ENCODE measurements at regions not wholly inside any gene's neighbourhood (a gene's known extent, or its start where the extent isn't known, plus 50 kb on each side); places are given as distances from the start of the nearest gene placed in this dataset.

DNA sequence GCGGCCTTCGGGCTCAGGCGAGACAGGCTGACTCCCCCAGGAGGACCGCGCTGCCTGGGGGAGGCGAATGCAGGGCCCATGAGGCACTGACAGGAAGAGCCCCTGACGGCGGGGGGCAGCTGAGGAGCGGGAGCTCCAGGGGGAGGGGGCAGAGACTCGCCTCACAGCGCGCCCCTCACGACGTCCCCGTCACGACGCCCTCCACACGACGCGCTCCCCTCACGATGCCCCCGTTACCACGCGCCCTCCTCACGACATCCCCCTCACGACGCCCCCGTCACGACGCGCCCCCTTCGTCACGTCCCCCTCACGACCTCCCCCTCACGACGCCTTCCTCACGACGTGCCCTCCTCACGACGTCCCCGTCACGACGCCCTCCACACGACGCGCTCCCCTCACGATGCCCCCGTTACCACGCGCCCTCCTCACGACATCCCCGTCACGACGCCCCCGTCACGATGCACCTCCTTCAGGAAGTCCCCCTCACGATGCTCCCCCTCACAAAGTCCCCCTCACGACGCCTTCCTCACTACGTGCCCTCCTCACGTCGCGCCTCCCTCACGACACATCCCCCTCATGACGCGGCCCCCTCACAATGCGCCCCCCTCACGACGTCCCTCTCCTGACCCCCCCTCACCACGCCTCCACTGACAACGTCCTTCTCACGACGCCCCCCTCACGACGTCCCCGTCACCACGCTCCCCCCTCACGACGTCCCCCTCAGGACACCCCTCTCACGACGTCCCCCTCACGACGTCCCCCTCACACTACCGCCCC, 99.6 kb downstream of the ING1 start:
- in situ Hi-C loops (cut with HindIII; ENCODE audit: extremely low pct_ligation_motif_present, low pct_unique_long_range_greater_than_20kb): loop anchor here (10.0 to 25.0 kb wide), 2 partner anchors 128 to 601 kb away; no protein-coding TSS in a partner anchor
- no peaks in the 10 kb centered on the region for H3K9me3 ChIP-seq (ENCODE audit: low read length)
- ChIA-PET POLR2A (no interaction called here), CTCF (ENCODE audit: low intra/inter-chr PET ratio, low total read pairs) (no interaction called here)
- FAIRE-seq: no peak
- no peaks in the 10 kb centered on the region for H3K79me2 ChIP-seq (ENCODE audit: insufficient read depth, low read length)
- peaks cover 0 to 22% of the 10 kb centered on the region in 2 experiments; a peak in 2 of 5 replicates for H3K27me3 ChIP-seq (ENCODE audit: control insufficient read depth in 1 of 2, insufficient read depth in 2 of 2, low read length in 2 of 2)
- H2AFZ ChIP-seq (ENCODE audit: low read length): no peak overlapping the region
- DNase-seq (ENCODE audit: low spot score): no peak
- TF ChIP-seq HNRNPK (IDR thresholded peaks at IDR 0.05; ENCODE audit: low read depth, low read length, poor library complexity, severe bottlenecking) (peak; percentile 30), ZNF274 (CRISPR knock-in tag; IDR thresholded peaks at IDR 0.05) (no peak), ZFP1 (CRISPR knock-in tag; IDR thresholded peaks at IDR 0.05) (no peak), HNF4A (CRISPR knock-in tag; IDR thresholded peaks at IDR 0.05) (no peak), MAZ (IDR thresholded peaks at IDR 0.05; ENCODE audit: borderline replicate concordance, low read depth, low read length) (no peak), MAZ (CRISPR knock-in tag; IDR thresholded peaks at IDR 0.05; ENCODE audit: low read depth) (no peak), STAG1 (CRISPR knock-in tag; IDR thresholded peaks at IDR 0.05) (no peak)
- TF ChIP-seq, protein P1, sequence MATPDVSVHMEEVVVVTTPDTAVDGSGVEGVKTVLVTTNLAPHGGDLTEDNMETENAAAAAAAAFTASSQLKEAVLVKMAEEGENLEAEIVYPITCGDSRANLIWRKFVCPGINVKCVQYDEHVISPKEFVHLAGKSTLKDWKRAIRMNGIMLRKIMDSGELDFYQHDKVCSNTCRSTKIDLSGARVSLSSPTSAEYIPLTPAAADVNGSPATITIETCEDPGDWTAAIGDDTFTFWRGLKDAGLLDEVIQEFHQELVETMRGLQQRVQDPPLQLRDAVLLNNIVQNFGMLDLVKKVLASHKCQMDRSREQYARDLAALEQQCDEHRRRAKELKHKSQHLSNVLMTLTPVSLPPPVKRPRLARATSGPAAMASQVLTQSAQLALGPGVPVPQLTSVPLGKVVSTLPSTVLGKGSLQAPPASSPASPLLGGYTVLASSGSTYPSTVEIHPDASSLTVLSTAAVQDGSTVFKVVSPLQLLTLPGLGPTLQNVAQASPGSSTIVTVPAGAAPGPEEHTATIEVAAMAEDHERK (CRISPR knock-in tag; IDR thresholded peaks at IDR 0.05; ENCODE audit: low read depth): no peak
- H3K9ac ChIP-seq (ENCODE audit: insufficient read depth, low read depth, low read length): no peak overlapping the region
- BruUV-seq (replicated peaks): no TSS peak
- H3K36me3 ChIP-seq (replicated peaks in 1 of 2; ENCODE audit: control insufficient read depth in 1 of 2, insufficient read depth in 2 of 2, low read length in 2 of 2): no peaks in the 10 kb centered on the region
- H3K4me2 ChIP-seq (ENCODE audit: low read depth, low read length): no peak overlapping the region
- no peak overlapping the region for H3K27ac ChIP-seq (ENCODE audit: extremely low read length, insufficient read depth, low read length)
- ATAC-seq: no peak
- H3K4me3 ChIP-seq (replicated peaks in 1 of 3; ENCODE audit: insufficient read depth in 1 of 3, low read depth in 2 of 3, low read length in 3 of 3): no peak overlapping the region
- 84% methylated on average over 84 of the region's 84 CpGs for WGBS (ENCODE audit: low lambda C conversion rate)
- H4K20me1 ChIP-seq (ENCODE audit: insufficient read depth, low read length): no peaks in the 10 kb centered on the region
- intact Hi-C loops (cut with micrococcal nuclease; ENCODE audit: unreplicated experiment): loop anchor here (10.0 kb wide), 1 partner anchor 98 kb away; the partner anchor contains the start of gene ING1
- H3K4me1 ChIP-seq (ENCODE audit: insufficient read depth, low read length): peaks cover 8% of the 10 kb centered on the region; the same call in 1 of the 2 replicates

Measured in HepG2 (cell line).